A549 (cell line): ENCODE measurements at regions not wholly inside any gene's neighbourhood (a gene's known extent, or its start where the extent isn't known, plus 50 kb on each side); places are given as distances from the start of the nearest gene placed in this dataset.

ENCODE experiments used
- ATAC-seq, 2 experiments: fragments of 200-7000 bp in 1 of 2; fragments of >200 bp in 1 of 2; cut with Nextera tagmentation in 1 of 2; cut with Tn5 transposase in 1 of 2; 3 replicates each; pipeline versions ENCODE4 v1.8.0 to v1.9.1; 2018 to 2020; ENCODE audit warnings: mild to moderate bottlenecking in 1 of 2, moderate library complexity in 1 of 2
- CTCF ChIA-PET: fragments of 300-600 bp; sonication (Branson Sonifier 250); formaldehyde crosslinking; extraction: SDS; loops from one replicate; lab custom pipeline; 2021; ENCODE audit warnings: antibody characterized with exemption, inconsistent platforms; lab: Yijun Ruan, JAX
- POLR2A ChIA-PET: fragments of 350-600 bp; formaldehyde crosslinking; extraction: SDS; loops from one replicate; lab custom pipeline; 2021; ENCODE audit warnings: antibody characterized with exemption, inconsistent platforms; lab: Yijun Ruan, JAX
- DNase-seq, 2 experiments: peaks; one replicate each; pipeline versions ENCODE4 v3.0.0 to v3.0.0-alpha.2; 2011 to 2016; ENCODE audit warnings: low read depth in 1 of 2, low spot score in 1 of 2
- FAIRE-seq: peaks from 2 replicates; lab custom pipeline; 2011; peaks lifted over from hg19 to GRCh38; lab: Jason Lieb, UNC
- H3K27ac ChIP-seq, 2 experiments: fragments of >200 bp; sonication (Bioruptor Twin); formaldehyde crosslinking; 3 replicates each; pipeline ENCODE4 v1.5.1; 2016 to 2017
- H3K4me1 ChIP-seq: fragments of >200 bp; sonication (Bioruptor Twin); formaldehyde crosslinking; 3 replicates; pipeline ENCODE4 v1.6.1; 2016
- H3K4me2 ChIP-seq: fragments of >200 bp; sonication (Bioruptor Twin); formaldehyde crosslinking; 3 replicates; pipeline ENCODE4 v1.6.1; 2016
- H3K4me3 ChIP-seq: fragments of >200 bp; sonication (Bioruptor Twin); formaldehyde crosslinking; 3 replicates; pipeline ENCODE4 v1.5.1; 2016
- H3K9me3 ChIP-seq: fragments of >200 bp; sonication (Bioruptor Twin); formaldehyde crosslinking; 3 replicates; pipeline ENCODE4 v1.6.1; 2016
- BHLHE40 ChIP-seq: IDR thresholded peaks from 2 replicates; pipeline ENCODE4 v1.6.1; 2012; ENCODE audit warnings: low read depth, low read length, inconsistent platforms
- CBX2 ChIP-seq: fragments of 200-600 bp; sonication (generic); IDR thresholded peaks from 2 replicates; pipeline ENCODE4 v1.6.1; 2016; ENCODE audit warnings: low read depth, mild to moderate bottlenecking, borderline replicate concordance
- CBX8 ChIP-seq: fragments of 200-600 bp; sonication (generic); IDR thresholded peaks from 2 replicates; pipeline ENCODE4 v1.6.1; 2016
- EHF ChIP-seq: fragments of 250-450 bp; sonication (Bioruptor Pico); IDR thresholded peaks from 2 replicates; pipeline ENCODE4 v1.5.0; 2020; ENCODE audit warnings: mild to moderate bottlenecking
- EP300 ChIP-seq, 2 experiments: fragments of >200 bp; sonication (Bioruptor Twin); formaldehyde crosslinking; IDR thresholded peaks; 2 replicates in 1 of 2; 3 replicates in 1 of 2; pipeline ENCODE4 v1.6.1; 2016 to 2017
- FOSB ChIP-seq: fragments of 250-450 bp; sonication (Bioruptor Pico); IDR thresholded peaks from 2 replicates; pipeline ENCODE4 v1.5.0; 2020; ENCODE audit warnings: mild to moderate bottlenecking, moderate library complexity
- GATA3 ChIP-seq: IDR thresholded peaks from 2 replicates; pipeline ENCODE4 v1.6.1; 2012; ENCODE audit warnings: borderline replicate concordance
- HMGXB4 ChIP-seq: fragments of 250-450 bp; sonication (Bioruptor Pico); IDR thresholded peaks from 2 replicates; pipeline ENCODE4 v1.5.0; 2021; ENCODE audit warnings: mild to moderate bottlenecking, moderate library complexity, borderline replicate concordance
- HOXB13 ChIP-seq: fragments of 250-450 bp; sonication (Bioruptor Pico); IDR thresholded peaks from 2 replicates; pipeline ENCODE4 v1.5.0; 2020; ENCODE audit warnings: low read depth, mild to moderate bottlenecking, moderate library complexity
- JUN ChIP-seq, 2 experiments: fragments of >200 bp; sonication (Bioruptor Twin); formaldehyde crosslinking; IDR thresholded peaks; 2 replicates in 1 of 2; 3 replicates in 1 of 2; pipeline ENCODE4 v1.6.1; 2016 to 2017
- JUNB ChIP-seq: fragments of >200 bp; sonication (Bioruptor Twin); formaldehyde crosslinking; IDR thresholded peaks from 2 replicates; pipeline ENCODE4 v1.6.1; 2016
- KDM1A ChIP-seq: fragments of 200-600 bp; sonication (generic); IDR thresholded peaks from 2 replicates; pipeline ENCODE4 v1.6.1; 2016; ENCODE audit warnings: low read depth, mild to moderate bottlenecking
- NR3C1 ChIP-seq: fragments of >200 bp; sonication (Bioruptor Twin); formaldehyde crosslinking; IDR thresholded peaks from 3 replicates; pipeline ENCODE4 v1.6.1; 2017
- PBX3 ChIP-seq: IDR thresholded peaks from 2 replicates; pipeline ENCODE4 v1.6.1; 2012
- REST ChIP-seq: fragments of 200-600 bp; sonication (generic); IDR thresholded peaks from 2 replicates; pipeline ENCODE4 v1.6.1; 2016; ENCODE audit warnings: antibody characterized with exemption, mild to moderate bottlenecking, moderate library complexity
- SREBF2 ChIP-seq: fragments of 450-650 bp; IDR thresholded peaks from 2 replicates; pipeline ENCODE4 v1.6.1; 2014; ENCODE audit warnings: mild to moderate bottlenecking, moderate library complexity
- TP53 ChIP-seq: fragments of 250-450 bp; sonication (Bioruptor Pico); IDR thresholded peaks from 2 replicates; pipeline ENCODE4 v1.5.0; 2021; ENCODE audit warnings: mild to moderate bottlenecking, moderate library complexity
- USF2 ChIP-seq: fragments of 450-650 bp; IDR thresholded peaks from 2 replicates; pipeline ENCODE4 v1.6.1; 2014; ENCODE audit warnings: antibody characterized with exemption
- ZC3H11A ChIP-seq: fragments of 450-650 bp; IDR thresholded peaks from 2 replicates; pipeline ENCODE4 v1.6.1; 2014; ENCODE audit warnings: antibody characterized with exemption, mild to moderate bottlenecking
- ZFP36 ChIP-seq: fragments of 450-650 bp; IDR thresholded peaks from 2 replicates; pipeline ENCODE4 v1.6.1; 2014; ENCODE audit warnings: borderline replicate concordance; ENCODE audit not compliant: partially characterized antibody
- ZNF302 ChIP-seq: fragments of 250-450 bp; sonication (Bioruptor Pico); IDR thresholded peaks from 2 replicates; pipeline ENCODE4 v1.9.0; 2021; ENCODE audit warnings: inconsistent platforms, mild to moderate bottlenecking, moderate library complexity
- WGBS: methylation state at CpG from one replicate; pipeline ENCODE4 v1.1.6; 2017; ENCODE audit errors: missing lambda C conversion rate; 5-methylcytosine and 5-hydroxymethylcytosine counted together

- TF ChIP-seq PBX3 (no peak), HMGXB4 (CRISPR knock-in tag) (no peak), ZC3H11A (no peak), CBX2 (no peak), SREBF2 (no peak)
These were observed 152.0 kb upstream of the STX18 start (continued) for GRCh38 chr4:4693755-4694295.

- CTCF ChIA-PET = interaction anchor here (0.9 kb wide), 1 partner anchor 19 kb away, joined by 3 read pairs; no protein-coding TSS in a partner anchor
These were observed 151.4 kb upstream of the STX18 start for GRCh38 chr4:4693258-4693657.

GRCh38 chr4:4690854-4691253 is 149.0 kb upstream of the STX18 start:
- CTCF ChIA-PET = interaction anchor here (2.1 kb wide), 1 partner anchor 22 kb away, joined by 7 read pairs; no protein-coding TSS in a partner anchor
- TF ChIP-seq HMGXB4 (CRISPR knock-in tag) (no peak), ZFP36 (no peak), HOXB13 (CRISPR knock-in tag) (no peak), BHLHE40 (no peak), EP300 (IDR thresholded peaks at IDR 0.05) (no peak), REST (no peak), TP53 (no peak), JUNB (no peak), NR3C1 (no peak), GATA3 (no peak), FOSB (CRISPR knock-in tag) (no peak), CBX8 (no peak), EHF (CRISPR knock-in tag) (no peak), JUN (IDR thresholded peaks at IDR 0.05) (no peak)
- TF ChIP-seq, all 56 proteins: peak for 0
- ATAC-seq (no peak), DNase-seq (no peak), FAIRE-seq (no peak)
- H3K9me3 ChIP-seq = no peaks in the 10 kb centered on the region
- H3K4me3 ChIP-seq = no peak overlapping the region
- H3K4me2 ChIP-seq = no peak overlapping the region
- POLR2A ChIA-PET = no interaction called here
- no peak overlapping the region for H3K27ac ChIP-seq
- WGBS = 49% methylated on average over 2 of the region's 2 CpGs
- no peaks in the 10 kb centered on the region for H3K4me1 ChIP-seq

More at GRCh38 chr4:4693258-4693657, 151.4 kb upstream of the STX18 start:
- no peak for ATAC-seq
- POLR2A ChIA-PET = no interaction called here
- Histone ChIP-seq H3K27ac (no peak overlapping the region), H3K4me1 (no peaks in the 10 kb centered on the region), H3K4me3 (no peak overlapping the region), H3K9me3 (no peaks in the 10 kb centered on the region), H3K4me2 (no peak overlapping the region)
- no peak for TF ChIP-seq BHLHE40
- TF ChIP-seq USF2 = no peak
- TF ChIP-seq KDM1A = no peak
- no peak for TF ChIP-seq ZNF302 (CRISPR knock-in tag)
- DNase-seq = no peak
- WGBS = 81% methylated on average over 3 of the region's 3 CpGs
- no peak for FAIRE-seq
